Activated naive CD4-positive, alpha-beta T cell treated with anti-CD3 and anti-CD28 coated beads, Interleukin-2, amount 50 U/mL, for 24 hours (primary cell): ENCODE measurements at regions not wholly inside any gene's neighbourhood (a gene's known extent, or its start where the extent isn't known, plus 50 kb on each side); places are given as distances from the start of the nearest gene placed in this dataset.
A peak's percentile ranks its signal among the peaks of the same experiment; 100 is the strongest.
"Not testable (repeated sequence)": the region's sequence is repeated elsewhere in the genome, so short reads cannot be mapped to it uniquely, and the experiment has no call there.

Experiments
- H3K27ac Mint-ChIP-seq: one replicate; pipeline ENCODE4 v1.8.0; 2021; ENCODE audit warnings: mild to moderate bottlenecking, mixed read lengths
- H3K27me3 Mint-ChIP-seq: one replicate; pipeline ENCODE4 v1.8.0; 2021; ENCODE audit warnings: mixed read lengths
- H3K36me3 Mint-ChIP-seq: one replicate; pipeline ENCODE4 v1.8.0; 2021; ENCODE audit warnings: mixed read lengths
- H3K4me1 Mint-ChIP-seq: one replicate; pipeline ENCODE4 v1.8.0; 2021; ENCODE audit warnings: mixed read lengths
- H3K4me3 Mint-ChIP-seq: one replicate; pipeline ENCODE4 v1.8.0; 2021; ENCODE audit warnings: mild to moderate bottlenecking, mixed read lengths
- H3K9me3 Mint-ChIP-seq: one replicate; pipeline ENCODE4 v1.8.0; 2021; ENCODE audit warnings: mixed read lengths

GRCh38 chr1:196366-196765 lies 255.1 kb downstream of the OR4F29 start:
- H3K36me3 Mint-ChIP-seq, H3K9me3 Mint-ChIP-seq, H3K4me1 Mint-ChIP-seq, H3K4me3 Mint-ChIP-seq, H3K27me3 Mint-ChIP-seq, H3K27ac Mint-ChIP-seq: not testable (repeated sequence)

- H3K9me3 Mint-ChIP-seq, H3K36me3 Mint-ChIP-seq, H3K27ac Mint-ChIP-seq, H3K4me3 Mint-ChIP-seq, H3K27me3 Mint-ChIP-seq: not testable (repeated sequence)
- H3K4me1 Mint-ChIP-seq, result peaks cover 11% of the 10 kb centered on the region
Observed at GRCh38 chr1:191296-192049, 260.0 kb downstream of the OR4F29 start.

GRCh38 chr1:190678-191077 lies 260.8 kb downstream of the OR4F29 start:
- H3K9me3 Mint-ChIP-seq, H3K4me3 Mint-ChIP-seq, H3K36me3 Mint-ChIP-seq, H3K27ac Mint-ChIP-seq, H3K27me3 Mint-ChIP-seq: not testable (repeated sequence)
- H3K4me1 Mint-ChIP-seq, result peaks cover 11% of the 10 kb centered on the region

- peaks cover 11% of the 10 kb centered on the region for H3K4me1 Mint-ChIP-seq
- not testable (repeated sequence) for H3K4me3 Mint-ChIP-seq, H3K27ac Mint-ChIP-seq, H3K36me3 Mint-ChIP-seq, H3K9me3 Mint-ChIP-seq, H3K27me3 Mint-ChIP-seq
Observed at GRCh38 chr1:189915-190314, 261.6 kb downstream of the OR4F29 start.

- H3K4me1 Mint-ChIP-seq, result peaks cover 11% of the 10 kb centered on the region
- H3K4me3 Mint-ChIP-seq, H3K36me3 Mint-ChIP-seq, H3K27me3 Mint-ChIP-seq, H3K9me3 Mint-ChIP-seq, H3K27ac Mint-ChIP-seq: not testable (repeated sequence)
Observed at GRCh38 chr1:189270-189669, 262.2 kb downstream of the OR4F29 start.

- not testable (repeated sequence) for H3K27me3 Mint-ChIP-seq, H3K36me3 Mint-ChIP-seq, H3K9me3 Mint-ChIP-seq, H3K27ac Mint-ChIP-seq, H3K4me3 Mint-ChIP-seq
- H3K4me1 Mint-ChIP-seq, result peaks cover 11% of the 10 kb centered on the region
Observed at GRCh38 chr1:187298-187697, 264.2 kb downstream of the OR4F29 start.

GRCh38 chr1:186691-187131 lies 264.8 kb downstream of the OR4F29 start:
- H3K27ac Mint-ChIP-seq, H3K4me3 Mint-ChIP-seq, H3K27me3 Mint-ChIP-seq, H3K36me3 Mint-ChIP-seq, H3K9me3 Mint-ChIP-seq: not testable (repeated sequence)
- peaks cover 11% of the 10 kb centered on the region for H3K4me1 Mint-ChIP-seq

GRCh38 chr1:186223-186622 lies 265.3 kb downstream of the OR4F29 start:
- not testable (repeated sequence) for H3K4me3 Mint-ChIP-seq, H3K4me1 Mint-ChIP-seq, H3K27ac Mint-ChIP-seq, H3K9me3 Mint-ChIP-seq, H3K27me3 Mint-ChIP-seq, H3K36me3 Mint-ChIP-seq

GRCh38 chr1:185526-185925 lies 266.0 kb downstream of the OR4F29 start:
- H3K36me3 Mint-ChIP-seq, H3K27ac Mint-ChIP-seq, H3K4me1 Mint-ChIP-seq, H3K9me3 Mint-ChIP-seq, H3K27me3 Mint-ChIP-seq, H3K4me3 Mint-ChIP-seq: not testable (repeated sequence)

GRCh38 chr1:184336-184686 lies 267.2 kb downstream of the OR4F29 start:
- peak overlapping the region; percentile 30 for H3K27ac Mint-ChIP-seq
- H3K4me3 Mint-ChIP-seq, H3K4me1 Mint-ChIP-seq, H3K9me3 Mint-ChIP-seq, H3K27me3 Mint-ChIP-seq, H3K36me3 Mint-ChIP-seq: not testable (repeated sequence)

- H3K9me3 Mint-ChIP-seq, H3K4me3 Mint-ChIP-seq, H3K4me1 Mint-ChIP-seq, H3K36me3 Mint-ChIP-seq, H3K27me3 Mint-ChIP-seq, H3K27ac Mint-ChIP-seq: not testable (repeated sequence)
Observed at GRCh38 chr1:183620-184335, 267.7 kb downstream of the OR4F29 start.

- H3K4me3 Mint-ChIP-seq, H3K36me3 Mint-ChIP-seq, H3K4me1 Mint-ChIP-seq, H3K27ac Mint-ChIP-seq, H3K27me3 Mint-ChIP-seq, H3K9me3 Mint-ChIP-seq: not testable (repeated sequence)
Observed at GRCh38 chr1:183081-183480, 268.4 kb downstream of the OR4F29 start.

GRCh38 chr1:182631-183030 lies 268.8 kb downstream of the OR4F29 start:
- H3K4me3 Mint-ChIP-seq, H3K36me3 Mint-ChIP-seq, H3K4me1 Mint-ChIP-seq, H3K9me3 Mint-ChIP-seq, H3K27me3 Mint-ChIP-seq, H3K27ac Mint-ChIP-seq: not testable (repeated sequence)

- H3K4me1 Mint-ChIP-seq, H3K27ac Mint-ChIP-seq, H3K27me3 Mint-ChIP-seq, H3K36me3 Mint-ChIP-seq, H3K4me3 Mint-ChIP-seq, H3K9me3 Mint-ChIP-seq: not testable (repeated sequence)
Observed at GRCh38 chr1:181247-182216, 269.9 kb downstream of the OR4F29 start.

- H3K27me3 Mint-ChIP-seq, H3K27ac Mint-ChIP-seq, H3K36me3 Mint-ChIP-seq, H3K4me1 Mint-ChIP-seq, H3K4me3 Mint-ChIP-seq, H3K9me3 Mint-ChIP-seq: not testable (repeated sequence)
Observed at GRCh38 chr1:180749-181205, 270.7 kb downstream of the OR4F29 start.

GRCh38 chr1:138842-139241 lies 312.6 kb downstream of the OR4F29 start:
- not testable (repeated sequence) for H3K27ac Mint-ChIP-seq

More at GRCh38 chr1:138842-139241, 312.6 kb downstream of the OR4F29 start:
- not testable (repeated sequence) for H3K9me3 Mint-ChIP-seq, H3K4me1 Mint-ChIP-seq, H3K4me3 Mint-ChIP-seq, H3K27me3 Mint-ChIP-seq, H3K36me3 Mint-ChIP-seq
